ENCODE measurements at regions not wholly inside any gene's neighbourhood (a gene's known extent, or its start where the extent isn't known, plus 50 kb on each side); places are given as distances from the start of the nearest gene placed in this dataset.

DNA sequence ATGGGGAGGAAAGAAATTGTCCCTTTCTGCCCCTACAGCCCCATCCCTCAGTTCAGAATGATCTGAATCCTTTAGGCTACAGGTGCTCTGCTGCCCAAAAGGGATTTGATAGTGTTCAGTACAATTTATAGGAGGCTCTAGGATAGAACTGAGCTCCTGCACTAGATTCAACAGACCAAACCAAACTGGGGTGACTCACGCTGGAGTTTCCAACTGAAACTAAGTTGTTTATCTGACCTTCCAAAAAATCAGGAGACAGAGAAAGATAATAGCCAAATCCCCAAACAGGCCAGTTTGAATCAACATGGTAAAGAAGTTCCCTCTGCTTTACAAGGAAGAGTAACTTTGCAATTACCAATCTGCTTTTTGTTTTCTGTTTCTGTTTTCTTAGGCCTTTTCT is 72.7 kb upstream of the MBOAT2 start:
- DNase-seq: no peak

DNA sequence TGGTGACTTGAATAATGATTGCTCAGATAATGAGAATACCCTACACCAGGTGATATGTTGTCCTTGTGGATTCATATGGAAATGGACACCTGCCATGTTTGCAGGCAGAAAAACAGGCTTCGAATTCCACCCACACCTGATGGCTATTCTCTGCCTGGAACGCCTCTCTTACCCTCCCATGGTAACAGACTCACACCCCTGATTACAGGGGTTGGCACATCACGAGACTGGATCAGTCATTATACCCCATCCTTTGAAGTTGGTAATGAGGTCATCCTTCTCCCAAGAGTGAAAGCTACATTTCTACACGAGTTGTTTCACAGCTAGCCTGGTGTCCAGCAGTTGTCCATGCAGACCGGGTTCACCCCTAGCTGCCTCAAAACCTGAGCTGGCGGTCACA is 71.4 kb upstream of the MBOAT2 start:
- no peak for DNase-seq

DNA sequence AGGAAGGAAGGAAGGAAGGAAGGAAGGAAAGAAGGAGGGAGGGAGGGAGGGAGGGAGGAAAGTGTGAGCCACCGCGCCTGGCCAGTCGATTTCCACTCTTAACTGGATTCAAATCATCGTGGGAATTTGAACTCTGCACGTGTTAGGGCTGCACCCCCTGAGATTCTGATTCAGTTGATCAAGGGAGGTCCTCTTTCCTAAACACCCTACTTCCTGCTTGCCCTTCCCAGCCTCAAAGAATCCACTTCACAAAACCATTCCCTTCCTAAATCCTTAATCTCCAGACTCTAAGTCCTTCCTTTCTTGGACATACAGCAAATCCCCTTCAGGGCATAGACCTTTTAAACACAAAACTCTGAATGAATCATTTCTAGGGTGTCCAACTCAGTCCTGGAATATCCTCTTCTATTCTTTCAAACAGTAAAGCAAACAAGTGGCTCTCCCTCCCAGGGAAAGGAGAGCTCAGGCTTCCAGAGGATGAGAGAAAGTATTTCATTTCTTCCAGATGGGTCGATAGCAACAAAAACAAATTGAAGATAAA is 68.2 kb upstream of the MBOAT2 start:
- DNase-seq: no peak

DNA sequence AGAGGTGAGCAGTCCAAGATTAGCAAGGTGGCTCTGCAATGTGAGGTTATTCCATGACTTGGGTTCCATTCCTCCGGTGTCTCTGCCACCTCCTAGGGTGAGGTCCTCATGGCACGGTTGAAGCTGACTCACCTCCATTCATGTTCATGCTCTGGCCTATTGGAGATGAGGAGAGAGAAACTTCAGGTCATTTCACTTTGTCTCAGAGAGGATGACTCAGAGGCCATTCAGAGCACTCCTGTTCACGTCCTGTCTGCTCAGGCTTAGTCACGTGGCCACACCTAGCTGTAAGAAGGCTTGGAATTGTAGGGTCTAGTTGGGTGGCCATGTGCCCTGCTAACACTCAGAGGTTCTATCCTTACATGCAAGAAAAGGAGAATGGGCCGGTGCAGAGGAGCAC is 67.5 kb upstream of the MBOAT2 start:
- no peak for DNase-seq

DNA sequence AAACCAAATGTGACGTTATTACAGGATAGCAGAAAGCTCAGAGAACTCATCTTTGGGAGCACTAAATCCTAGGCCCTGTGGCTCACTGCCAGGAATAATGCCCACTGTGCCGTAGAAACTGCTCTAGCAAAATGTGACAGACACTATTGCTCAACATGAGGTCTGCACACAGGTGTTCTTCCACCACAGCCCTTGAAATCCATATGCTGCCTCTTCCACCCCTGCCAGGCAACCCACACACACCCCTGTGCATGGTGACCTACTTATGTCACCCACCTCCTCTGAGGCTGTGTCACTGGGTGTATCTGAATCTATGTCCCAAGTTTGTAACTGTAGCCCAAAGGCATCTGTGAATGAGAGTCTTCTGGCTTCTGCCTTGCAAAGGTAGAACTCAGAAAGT is 66.1 kb upstream of the MBOAT2 start:
- no peak for DNase-seq

DNA sequence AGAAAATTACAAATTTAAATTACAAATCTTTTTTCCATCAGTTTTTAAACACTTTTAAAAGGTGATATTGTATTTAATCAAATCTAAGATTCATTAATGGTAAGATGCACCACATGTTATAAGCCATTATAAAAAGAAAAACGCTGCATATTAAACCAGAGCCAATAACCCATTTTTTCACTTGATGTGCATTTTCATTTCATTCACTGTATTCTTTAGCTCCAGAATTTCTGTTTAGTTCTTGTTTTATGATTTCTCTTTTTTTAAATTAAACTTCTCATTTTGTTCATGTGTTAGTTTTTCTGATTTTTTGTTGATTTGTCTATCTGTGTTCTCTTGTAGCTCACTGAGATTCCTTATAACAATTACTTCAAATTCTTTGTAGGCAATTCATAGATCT is 62.4 kb upstream of the MBOAT2 start:
- no peak for DNase-seq

DNA sequence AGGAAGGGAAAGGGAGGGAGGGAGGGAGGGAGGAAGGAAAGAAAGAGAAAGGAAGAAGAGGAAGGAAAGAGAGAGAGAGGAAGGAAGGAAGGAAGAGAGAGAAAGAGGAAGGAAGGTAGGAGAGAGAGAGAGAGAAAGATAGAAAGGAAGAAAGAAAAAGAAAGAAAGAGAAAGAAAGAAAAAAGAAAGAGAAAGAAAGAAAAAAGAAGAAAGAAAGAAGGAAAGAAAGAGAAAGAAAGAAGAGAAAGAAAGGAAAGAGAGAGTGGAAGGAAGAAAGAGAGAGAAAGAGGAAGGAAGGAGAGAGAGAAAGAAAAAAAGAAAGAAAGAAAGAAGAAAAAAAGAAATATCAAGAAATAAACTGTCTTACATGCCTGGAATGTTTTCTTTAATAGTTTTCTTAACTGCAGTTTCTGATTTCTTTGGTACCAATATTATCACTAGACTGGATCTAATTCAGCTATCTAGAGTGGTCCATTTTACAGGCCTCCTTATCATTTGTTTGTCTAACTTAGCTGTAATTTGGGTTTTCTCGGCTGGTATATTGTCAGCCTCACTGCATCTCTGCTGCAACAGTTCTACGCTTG is 59.6 kb upstream of the MBOAT2 start:
- no peak for DNase-seq

DNA sequence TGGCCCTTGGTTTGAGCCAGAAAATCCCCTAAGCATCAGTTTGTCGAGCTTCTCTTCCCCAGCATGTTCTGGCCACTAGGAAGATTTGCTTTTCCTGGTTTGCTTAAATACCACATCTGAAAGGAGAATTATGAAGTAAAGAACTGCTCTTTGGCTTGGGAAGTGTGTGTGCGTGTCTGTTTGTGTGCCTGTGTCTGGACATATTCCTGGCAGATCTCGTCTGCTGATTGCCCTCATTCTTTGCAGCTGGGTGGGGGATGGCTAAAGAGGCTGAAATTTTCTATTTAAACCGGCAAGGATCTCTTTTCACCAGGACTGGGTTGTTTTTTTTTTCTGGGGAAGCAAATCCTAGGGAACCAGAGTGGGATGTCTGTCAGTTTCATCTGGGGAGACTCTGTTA is 57.3 kb upstream of the MBOAT2 start:
- no peak for DNase-seq

DNA sequence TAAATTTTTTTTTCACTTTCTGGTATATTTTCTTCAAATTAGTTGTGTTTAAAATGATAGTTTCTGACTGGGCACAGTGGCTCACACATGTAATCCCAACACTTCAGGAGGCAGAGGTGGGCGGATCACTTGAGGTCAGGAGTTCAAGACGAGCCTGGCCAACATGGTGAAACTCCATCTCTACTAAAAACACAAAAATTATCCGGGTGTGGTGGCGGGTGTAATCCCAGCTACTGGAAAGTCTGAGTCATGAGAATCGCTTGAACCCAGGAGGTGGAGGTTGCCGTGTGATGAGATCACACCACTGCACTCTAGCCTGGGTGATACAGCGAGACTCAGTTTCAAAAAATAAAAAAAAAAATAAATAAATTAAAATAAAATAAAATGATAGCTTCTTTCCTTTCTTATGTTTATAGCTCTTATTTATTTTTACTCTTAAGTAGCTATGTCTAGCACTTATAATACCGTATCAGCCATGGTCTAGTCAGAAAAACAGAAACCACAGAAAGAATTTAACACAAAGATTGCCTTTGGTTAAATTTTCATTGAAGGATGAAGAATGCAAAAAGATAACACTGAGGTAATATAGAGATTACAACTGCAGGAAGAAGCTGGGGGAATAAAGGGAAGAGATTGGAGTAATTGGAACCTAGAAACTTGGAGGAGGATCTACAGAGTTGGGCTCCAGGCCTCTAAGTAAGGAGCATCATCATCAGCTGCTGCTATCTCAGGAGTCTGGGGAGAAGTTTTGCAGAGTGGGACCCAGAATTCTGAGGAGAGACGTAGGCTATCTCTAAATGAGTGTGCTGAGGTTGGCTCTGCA is 54.7 kb upstream of the MBOAT2 start:
- DNase-seq: no peak

DNA sequence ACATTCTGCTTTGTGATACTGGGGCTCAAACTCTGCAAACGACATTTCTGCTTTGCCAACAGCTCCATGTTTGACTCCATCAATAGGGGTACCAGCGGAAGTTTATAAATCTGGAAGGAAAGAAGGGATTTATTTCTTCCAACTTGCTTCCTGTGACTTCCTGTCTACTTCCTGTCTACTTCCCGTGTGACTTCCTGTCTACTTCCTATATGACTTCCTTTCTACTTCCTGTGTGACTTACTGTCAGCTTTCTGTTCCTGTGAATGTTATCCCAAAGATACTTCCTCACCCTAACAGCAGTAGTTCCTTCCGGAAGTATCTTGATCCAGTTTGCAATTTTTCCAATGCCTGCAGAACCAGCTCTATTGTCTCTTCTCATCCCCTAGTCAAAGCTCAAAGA is 52.0 kb upstream of the MBOAT2 start:
- no peak for DNase-seq

DNA sequence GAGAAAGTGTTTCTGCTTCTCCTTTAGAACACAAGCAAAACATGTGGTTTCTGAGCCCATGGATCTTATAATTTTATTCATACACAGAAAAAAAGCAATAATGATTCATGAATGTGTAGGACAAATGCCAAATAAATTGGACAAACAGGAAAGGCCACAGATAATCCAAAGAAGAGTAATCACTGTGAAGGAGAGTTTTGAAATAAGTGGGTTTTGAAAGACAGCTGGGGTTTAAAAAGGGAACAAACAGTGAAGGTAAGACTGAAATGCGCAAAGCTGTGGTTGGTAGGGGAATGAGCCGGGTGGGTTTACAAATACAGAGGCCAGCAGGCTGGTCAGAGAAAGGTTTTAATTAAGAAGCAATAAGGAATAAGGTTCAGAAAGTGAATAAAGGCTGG is 50.0 kb upstream of the MBOAT2 start:
- no peak for DNase-seq

All from NCI-H1694 treated with DMSO at 0.1 percent for 48 hours (cell line).